ENCODE measurements at regions not wholly inside any gene's neighbourhood (a gene's known extent, or its start where the extent isn't known, plus 50 kb on each side); places are given as distances from the start of the nearest gene placed in this dataset.

GRCh38 chr1:222045786-222046185 lies 303.9 kb upstream of the DUSP10 start:
- no peak overlapping the region for H3K4me3 ChIP-seq

GRCh38 chr1:222045236-222045635 lies 303.3 kb upstream of the DUSP10 start:
- H3K27ac ChIP-seq = no peak overlapping the region
- no peak for DNase-seq (ENCODE audit: low spot score)
- TF ChIP-seq CTCF (IDR thresholded peaks at IDR 0.05) = no peak
- H3K4me3 ChIP-seq = no peak overlapping the region

More at GRCh38 chr1:222045786-222046185, 303.9 kb upstream of the DUSP10 start:
- DNase-seq (ENCODE audit: low spot score) = no peak
- H3K27ac ChIP-seq = no peak overlapping the region
- TF ChIP-seq CTCF (IDR thresholded peaks at IDR 0.05) = no peak

- no peak for DNase-seq (ENCODE audit: low spot score)
These were observed 301.8 kb upstream of the DUSP10 start for GRCh38 chr1:222043444-222044292.

GRCh38 chr1:222042120-222042519 lies 300.2 kb upstream of the DUSP10 start:
- no peak for DNase-seq (ENCODE audit: low spot score)
- Histone ChIP-seq H3K4me3 (no peak overlapping the region), H3K27ac (no peak overlapping the region)
- no peak for TF ChIP-seq CTCF (IDR thresholded peaks at IDR 0.05)

More at GRCh38 chr1:222043444-222044292, 301.8 kb upstream of the DUSP10 start:
- Histone ChIP-seq H3K4me3 (peak overlapping the region; percentile 12), H3K27ac (peak overlapping the region; percentile 41 to 79)
- no peak for TF ChIP-seq CTCF (IDR thresholded peaks at IDR 0.05)

GRCh38 chr1:222040955-222041354 lies 299.1 kb upstream of the DUSP10 start:
- no peak overlapping the region for H3K4me3 ChIP-seq
- TF ChIP-seq CTCF (IDR thresholded peaks at IDR 0.05) = no peak
- H3K27ac ChIP-seq = no peak overlapping the region
- no peak for DNase-seq (ENCODE audit: low spot score)

- no peak for TF ChIP-seq CTCF (IDR thresholded peaks at IDR 0.05)
- DNase-seq (ENCODE audit: low spot score) = no peak
- H3K4me3 ChIP-seq = no peak overlapping the region
- H3K27ac ChIP-seq = no peak overlapping the region
These were observed 298.4 kb upstream of the DUSP10 start for GRCh38 chr1:222040121-222040805.

All from coronary artery (tissue), 2 donors.